GM13977 (cell line): ENCODE measurements at regions not wholly inside any gene's neighbourhood (a gene's known extent, or its start where the extent isn't known, plus 50 kb on each side); places are given as distances from the start of the nearest gene placed in this dataset.

ENCODE experiments used
- DNase-seq: peaks from one replicate; pipeline ENCODE4 v3.0.0; 2012; ENCODE audit warnings: low spot score
- CTCF ChIP-seq: IDR thresholded peaks from 2 replicates; pipeline ENCODE4 v1.5.1; 2012; ENCODE audit warnings: mild to moderate bottlenecking, control low read depth; ENCODE audit not compliant: insufficient read depth; ENCODE audit errors: extremely low read depth, missing control alignments
- in situ Hi-C: fragments of 300-500 bp; cut with MboI; formaldehyde crosslinking; loops from one replicate; pipeline ENCODE4 v1.12.0; 2022; ENCODE audit warnings: low sequenced_read_pairs, low pct_unique_long_range_greater_than_20kb, mixed read lengths, inconsistent platforms; ENCODE audit not compliant: unreplicated experiment

- no peak for DNase-seq
- no peak for TF ChIP-seq CTCF
- in situ Hi-C loops: no loop called here
These were observed 133.2 kb upstream of the MEIS1 start for GRCh38 chr2:66301767-66302140.

- no peak for TF ChIP-seq CTCF
- in situ Hi-C loops: no loop called here
- no peak for DNase-seq
These were observed 133.7 kb upstream of the MEIS1 start for GRCh38 chr2:66301022-66301766.

- DNase-seq: no peak
These were observed 151.1 kb upstream of the MEIS1 start for GRCh38 chr2:66283787-66284186.

GRCh38 chr2:66281980-66282379 lies 152.9 kb upstream of the MEIS1 start:
- in situ Hi-C loops: no loop called here
- no peak for TF ChIP-seq CTCF
- DNase-seq: no peak

More at GRCh38 chr2:66283787-66284186, 151.1 kb upstream of the MEIS1 start:
- TF ChIP-seq CTCF: no peak
- in situ Hi-C loops: no loop called here

- DNase-seq: no peak
- TF ChIP-seq CTCF: no peak
These were observed 155.9 kb upstream of the MEIS1 start for GRCh38 chr2:66279024-66279423.

GRCh38 chr2:66275984-66276383 lies 158.9 kb upstream of the MEIS1 start:
- no peak for DNase-seq
- no peak for TF ChIP-seq CTCF
- in situ Hi-C loops: no loop called here

More at GRCh38 chr2:66279024-66279423, 155.9 kb upstream of the MEIS1 start:
- in situ Hi-C loops: no loop called here

- no peak for DNase-seq
- in situ Hi-C loops: no loop called here
- TF ChIP-seq CTCF: no peak
These were observed 160.9 kb upstream of the MEIS1 start for GRCh38 chr2:66273933-66274490.
